ENCODE measurements at regions not wholly inside any gene's neighbourhood (a gene's known extent, or its start where the extent isn't known, plus 50 kb on each side); places are given as distances from the start of the nearest gene placed in this dataset.
"Not testable (repeated sequence)": the region's sequence is repeated elsewhere in the genome, so short reads cannot be mapped to it uniquely, and the experiment has no call there.

GRCh38 chr10:9183197-9183880 is 1128.9 kb downstream of the GATA3 start:
- H2BK20ac ChIP-seq (ENCODE audit: low read depth, low read length); H3K56ac ChIP-seq (ENCODE audit: extremely low read depth, insufficient read depth, low read length); H2BK120ac ChIP-seq (ENCODE audit: low read depth, low read length); in situ Hi-C loops (cut with MboI; ENCODE audit: low sequenced_read_pairs); H3K4me1 ChIP-seq (ENCODE audit: control insufficient read depth, insufficient read depth, low read length); H3K4ac ChIP-seq (ENCODE audit: low read depth, low read length); H4K5ac ChIP-seq (ENCODE audit: low read depth, low read length); H4K20me1 ChIP-seq (ENCODE audit: insufficient read depth, low read length); BruUV-seq (replicated peaks); POLR2A ChIA-PET (ENCODE audit: unreplicated experiment); H2BK15ac ChIP-seq (ENCODE audit: low read depth, low read length); H3K79me1 ChIP-seq (ENCODE audit: low read depth in 1 of 2, low read length in 2 of 2); H2BK5ac ChIP-seq (ENCODE audit: low read depth, low read length, poor library complexity, severe bottlenecking); ATAC-seq (ENCODE audit: low read depth); dilution Hi-C loops (cut with HindIII; ENCODE audit: low sequenced_read_pairs, unreplicated experiment); H3K9ac ChIP-seq (ENCODE audit: low read depth, low read length); intact Hi-C loops (cut with micrococcal nuclease); CTCF ChIA-PET; H2AK9ac ChIP-seq (replicated peaks; ENCODE audit: low read depth, low read length, poor library complexity); H3K4me2 ChIP-seq (ENCODE audit: low read depth, low read length); H3K36me3 ChIP-seq (ENCODE audit: control insufficient read depth, insufficient read depth, low read length); H3K27me3 ChIP-seq (ENCODE audit: control insufficient read depth, insufficient read depth, low read length); H3K18ac ChIP-seq (ENCODE audit: low read depth, low read length); H4K8ac ChIP-seq (ENCODE audit: low read depth in 2 of 2, low read length in 2 of 2); H3K27ac ChIP-seq (ENCODE audit: insufficient read depth, low read length); DNase-seq; H3K4me3 ChIP-seq (ENCODE audit: insufficient read depth, low read depth, low read length); H4K91ac ChIP-seq (ENCODE audit: insufficient read depth, low read depth, low read length); H2AK5ac ChIP-seq (ENCODE audit: low read depth, low read length); H2AFZ ChIP-seq (replicated peaks; ENCODE audit: low read length, poor library complexity); H3K14ac ChIP-seq (replicated peaks; ENCODE audit: low read depth, low read length); H3K9me3 ChIP-seq (ENCODE audit: control insufficient read depth, insufficient read depth, low read length); H3K9me1 ChIP-seq (ENCODE audit: insufficient read depth, low read length); H3K23ac ChIP-seq (ENCODE audit: low read depth, low read length): not testable (repeated sequence)
- 91% methylated on average over 13 of the region's 48 CpGs; no CpG with 5 or more reads in 1 of the 2 experiments for WGBS, 2 experiments (ENCODE audit: extremely low coverage in 2 of 2, insufficient read length in 1 of 2)

Data from IMR-90 (cell line).